ENCODE measurements at regions not wholly inside any gene's neighbourhood (a gene's known extent, or its start where the extent isn't known, plus 50 kb on each side); places are given as distances from the start of the nearest gene placed in this dataset.

GRCh38 chr11:11208994-11209393 is 144.1 kb downstream of the CSNK2A3 start:
- TF ChIP-seq RAD21 (IDR thresholded peaks at IDR 0.05; ENCODE audit: low read depth) (no peak), EGR1 (IDR thresholded peaks at IDR 0.05) (no peak), ZBTB7A (IDR thresholded peaks at IDR 0.05; ENCODE audit: low read depth) (no peak), NFIC (IDR thresholded peaks at IDR 0.05) (no peak), TAF1 (IDR thresholded peaks at IDR 0.05; ENCODE audit: low read depth) (no peak), CREB1 (IDR thresholded peaks at IDR 0.05; ENCODE audit: low read depth) (no peak), CEBPB (IDR thresholded peaks at IDR 0.05) (no peak), USF1 (IDR thresholded peaks at IDR 0.05) (no peak), REST (IDR thresholded peaks at IDR 0.05; ENCODE audit: low read depth) (no peak)

GRCh38 chr11:11207428-11207827 is 145.6 kb downstream of the CSNK2A3 start:
- no peak for TF ChIP-seq TAF1 (IDR thresholded peaks at IDR 0.05; ENCODE audit: low read depth)
- TF ChIP-seq USF1 (IDR thresholded peaks at IDR 0.05), result no peak
- TF ChIP-seq RAD21 (IDR thresholded peaks at IDR 0.05; ENCODE audit: low read depth), result no peak
- no peak for TF ChIP-seq CEBPB (IDR thresholded peaks at IDR 0.05)
- no peak for TF ChIP-seq YY1 (IDR thresholded peaks at IDR 0.05; ENCODE audit: low read depth)
- TF ChIP-seq TEAD4 (IDR thresholded peaks at IDR 0.05), result no peak
- TF ChIP-seq MAX (IDR thresholded peaks at IDR 0.05), result no peak
- TF ChIP-seq REST (IDR thresholded peaks at IDR 0.05; ENCODE audit: low read depth), result no peak
- no peak for TF ChIP-seq NFIC (IDR thresholded peaks at IDR 0.05)
- TF ChIP-seq ZBTB7A (IDR thresholded peaks at IDR 0.05; ENCODE audit: low read depth), result no peak
- TF ChIP-seq CREB1 (IDR thresholded peaks at IDR 0.05; ENCODE audit: low read depth), result no peak
- no peak for TF ChIP-seq EP300 (IDR thresholded peaks at IDR 0.05; ENCODE audit: borderline replicate concordance)
- TF ChIP-seq EGR1 (IDR thresholded peaks at IDR 0.05), result no peak

GRCh38 chr11:11206484-11206883 is 146.6 kb downstream of the CSNK2A3 start:
- no peak for TF ChIP-seq USF1 (IDR thresholded peaks at IDR 0.05)
- no peak for TF ChIP-seq FOXM1 (IDR thresholded peaks at IDR 0.05; ENCODE audit: borderline replicate concordance, low read depth)
- no peak for TF ChIP-seq REST (IDR thresholded peaks at IDR 0.05; ENCODE audit: low read depth)
- no peak for TF ChIP-seq TAF1 (IDR thresholded peaks at IDR 0.05; ENCODE audit: low read depth)
- TF ChIP-seq RAD21 (IDR thresholded peaks at IDR 0.05; ENCODE audit: low read depth), result no peak
- no peak for TF ChIP-seq YY1 (IDR thresholded peaks at IDR 0.05; ENCODE audit: low read depth)
- TF ChIP-seq ZBTB7A (IDR thresholded peaks at IDR 0.05; ENCODE audit: low read depth), result no peak
- no peak for TF ChIP-seq EP300 (IDR thresholded peaks at IDR 0.05; ENCODE audit: borderline replicate concordance)
- no peak for TF ChIP-seq MAX (IDR thresholded peaks at IDR 0.05)
- no peak for TF ChIP-seq TEAD4 (IDR thresholded peaks at IDR 0.05)
- TF ChIP-seq CREB1 (IDR thresholded peaks at IDR 0.05; ENCODE audit: low read depth), result no peak
- no peak for TF ChIP-seq NFIC (IDR thresholded peaks at IDR 0.05)
- no peak for TF ChIP-seq TCF12 (IDR thresholded peaks at IDR 0.05; ENCODE audit: low read depth)
- no peak for TF ChIP-seq CEBPB (IDR thresholded peaks at IDR 0.05)
- TF ChIP-seq EGR1 (IDR thresholded peaks at IDR 0.05), result no peak

- TF ChIP-seq EP300 (IDR thresholded peaks at IDR 0.05; ENCODE audit: borderline replicate concordance) (no peak), CEBPB (IDR thresholded peaks at IDR 0.05) (no peak), CREB1 (IDR thresholded peaks at IDR 0.05; ENCODE audit: low read depth) (no peak), MAX (IDR thresholded peaks at IDR 0.05) (no peak), USF1 (IDR thresholded peaks at IDR 0.05) (no peak), TAF1 (IDR thresholded peaks at IDR 0.05; ENCODE audit: low read depth) (no peak), FOXM1 (IDR thresholded peaks at IDR 0.05; ENCODE audit: borderline replicate concordance, low read depth) (no peak), NFIC (IDR thresholded peaks at IDR 0.05) (no peak), EGR1 (IDR thresholded peaks at IDR 0.05) (no peak), YY1 (IDR thresholded peaks at IDR 0.05; ENCODE audit: low read depth) (no peak), RAD21 (IDR thresholded peaks at IDR 0.05; ENCODE audit: low read depth) (no peak), TCF12 (IDR thresholded peaks at IDR 0.05; ENCODE audit: low read depth) (no peak), TEAD4 (IDR thresholded peaks at IDR 0.05) (no peak), REST (IDR thresholded peaks at IDR 0.05; ENCODE audit: low read depth) (no peak), ZBTB7A (IDR thresholded peaks at IDR 0.05; ENCODE audit: low read depth) (no peak)
These were observed 150.2 kb downstream of the CSNK2A3 start for GRCh38 chr11:11202885-11203284.

Data from Ishikawa (cell line).